PC-3 (cell line): ENCODE measurements at regions not wholly inside any gene's neighbourhood (a gene's known extent, or its start where the extent isn't known, plus 50 kb on each side); places are given as distances from the start of the nearest gene placed in this dataset.
A peak's percentile ranks its signal among the peaks of the same experiment; 100 is the strongest.

Source experiments
- ATAC-seq: fragments of 200-7000 bp; cut with Tn5 transposase; 2 replicates; pipeline ENCODE4 v1.9.1; 2020; ENCODE audit warnings: mild to moderate bottlenecking, moderate library complexity
- BruUV-seq: library from RNA; stranded (reverse); fragments of 400-500 nt; replicated peaks from 2 replicates; lab custom pipeline; 2021; lab: Mats Ljungman, UMichigan
- CTCF ChIA-PET: fragments of 300-600 bp; sonication (Branson Sonifier 250); formaldehyde crosslinking; loops from one replicate; lab custom pipeline; 2022; ENCODE audit warnings: antibody characterized with exemption; lab: Charles Lee
- POLR2A ChIA-PET: fragments of 300-600 bp; sonication (Branson Sonifier 250); formaldehyde crosslinking; loops from one replicate; lab custom pipeline; 2022; ENCODE audit warnings: antibody characterized with exemption; ENCODE audit not compliant: unreplicated experiment; lab: Charles Lee
- DNase-seq: peaks from one replicate; pipeline ENCODE4 v3.0.0-alpha.2; 2015
- H2AFZ ChIP-seq: fragments of 300-600 bp; sonication (generic); 2 replicates; pipeline ENCODE4 v1.6.0; 2016; ENCODE audit warnings: antibody characterized with exemption, low read length
- H3F3A ChIP-seq: fragments of 300-600 bp; sonication (generic); one replicate; pipeline ENCODE4 v1.6.0; 2017; ENCODE audit warnings: antibody characterized with exemption, low read length, control low read depth, mild to moderate bottlenecking; ENCODE audit not compliant: unreplicated experiment
- H3K27ac ChIP-seq: fragments of 300-600 bp; sonication (generic); 2 replicates; pipeline ENCODE4 v1.5.1; 2016; ENCODE audit warnings: mild to moderate bottlenecking, low read length
- H3K27me3 ChIP-seq: fragments of 300-600 bp; sonication (generic); 2 replicates; pipeline ENCODE4 v1.6.1; 2016; ENCODE audit warnings: low read length, mixed read lengths
- H3K36me3 ChIP-seq: fragments of 300-600 bp; sonication (generic); 2 replicates; pipeline ENCODE4 v1.6.1; 2016; ENCODE audit warnings: low read depth, mixed run types, low read length, mixed read lengths
- H3K4me1 ChIP-seq: fragments of 300-600 bp; sonication (generic); 2 replicates; pipeline ENCODE4 v1.5.1; 2016; ENCODE audit warnings: low read length; ENCODE audit not compliant: insufficient read depth
- H3K4me2 ChIP-seq: fragments of 300-600 bp; sonication (generic); 2 replicates; pipeline ENCODE4 v1.6.0; 2016; ENCODE audit warnings: low read length
- H3K4me3 ChIP-seq: fragments of 300-600 bp; sonication (generic); 2 replicates; pipeline ENCODE4 v1.5.1; 2016; ENCODE audit warnings: mild to moderate bottlenecking, low read length, mixed read lengths
- H3K79me2 ChIP-seq: fragments of 300-600 bp; sonication (generic); 2 replicates; pipeline ENCODE4 v1.6.1; 2017; ENCODE audit warnings: low read length, mixed read lengths
- H3K9ac ChIP-seq: fragments of 300-600 bp; sonication (generic); 2 replicates; pipeline ENCODE4 v1.6.0; 2016; ENCODE audit warnings: mild to moderate bottlenecking, low read length
- H3K9me2 ChIP-seq: fragments of 300-600 bp; sonication (generic); replicated peaks from 2 replicates; pipeline ENCODE4 v1.6.1; 2016; ENCODE audit warnings: mixed run types, low read length, mixed read lengths
- H3K9me3 ChIP-seq: fragments of 300-600 bp; sonication (generic); 2 replicates; pipeline ENCODE4 v1.6.1; 2016; ENCODE audit warnings: low read length, mixed read lengths
- H4K20me1 ChIP-seq: fragments of 300-600 bp; sonication (generic); 2 replicates; pipeline ENCODE4 v1.6.1; 2016; ENCODE audit warnings: low read length, mixed read lengths
- CTCF ChIP-seq: fragments of 300-600 bp; sonication (generic); conservative IDR thresholded peaks from 2 replicates; pipeline ENCODE4 v1.5.1; 2017; ENCODE audit warnings: antibody characterized with exemption, low read depth, mild to moderate bottlenecking, low read length
- EZH2 ChIP-seq: fragments of 300-600 bp; sonication (generic); IDR thresholded peaks from one replicate; pipeline ENCODE4 v1.6.1; 2017; ENCODE audit warnings: antibody characterized with exemption, mild to moderate bottlenecking, low read length; ENCODE audit not compliant: unreplicated experiment
- EZH2phosphoT487 ChIP-seq: fragments of 300-600 bp; sonication (generic); IDR thresholded peaks from 2 replicates; pipeline ENCODE4 v1.6.1; 2018; ENCODE audit warnings: mild to moderate bottlenecking, antibody characterized with exemption, low read length, borderline replicate concordance
- intact Hi-C: fragments of 100-400 bp; cut with micrococcal nuclease; formaldehyde crosslinking; loops from 2 replicates; pipeline ENCODE4 v1.9.0; 2023

GRCh38 chr14:61847861-61848260, 85.6 kb downstream of the SNAPC1 start:
- no peaks in the 10 kb centered on the region for H3F3A ChIP-seq
- no peak overlapping the region for H3K9ac ChIP-seq
- H3K4me1 ChIP-seq: no peaks in the 10 kb centered on the region
- no peak overlapping the region for H3K27ac ChIP-seq
- no peak for DNase-seq
- no TSS peak for BruUV-seq
- no peaks in the 10 kb centered on the region for H3K9me2 ChIP-seq
- no peaks in the 10 kb centered on the region for H3K79me2 ChIP-seq
- ChIA-PET POLR2A (no interaction called here), CTCF (interaction anchor here (0.7 kb wide), 1 partner anchor 232 kb away, joined by 3 read pairs; no protein-coding TSS in a partner anchor)
- H3K4me2 ChIP-seq: no peak overlapping the region
- no peak overlapping the region for H3K4me3 ChIP-seq
- no peak for ATAC-seq
- H4K20me1 ChIP-seq: no peaks in the 10 kb centered on the region
- no peaks in the 10 kb centered on the region for H3K36me3 ChIP-seq
- TF ChIP-seq EZH2phosphoT487 (no peak), CTCF (no peak)
- H2AFZ ChIP-seq: no peak overlapping the region
- no peaks in the 10 kb centered on the region for H3K27me3 ChIP-seq
- intact Hi-C loops: no loop called here
- H3K9me3 ChIP-seq: peaks cover 13% of the 10 kb centered on the region

GRCh38 chr14:61854898-61855297, 92.7 kb downstream of the SNAPC1 start:
- no peak overlapping the region for H3K4me3 ChIP-seq
- no peaks in the 10 kb centered on the region for H3K27me3 ChIP-seq
- intact Hi-C loops: no loop called here
- no peaks in the 10 kb centered on the region for H4K20me1 ChIP-seq
- H3K36me3 ChIP-seq: no peaks in the 10 kb centered on the region
- BruUV-seq: no TSS peak
- no peaks in the 10 kb centered on the region for H3F3A ChIP-seq
- H2AFZ ChIP-seq: no peak overlapping the region
- DNase-seq (no peak), ATAC-seq (no peak)
- H3K27ac ChIP-seq: no peak overlapping the region
- ChIA-PET CTCF (no interaction called here), POLR2A (no interaction called here)
- H3K9me2 ChIP-seq: no peaks in the 10 kb centered on the region
- no peak overlapping the region for H3K9ac ChIP-seq
- no peak overlapping the region for H3K4me2 ChIP-seq
- H3K9me3 ChIP-seq: no peaks in the 10 kb centered on the region
- no peak for TF ChIP-seq EZH2phosphoT487
- H3K4me1 ChIP-seq: no peaks in the 10 kb centered on the region
- H3K79me2 ChIP-seq: no peaks in the 10 kb centered on the region

- ChIA-PET POLR2A (interaction anchor here (0.7 kb wide), 1 partner anchor 64 kb away, joined by 4 read pairs; no protein-coding TSS in a partner anchor), CTCF (interaction anchor here (0.6 to 1.2 kb wide), 4 partner anchors 25 to 178 kb away, joined by 3 to 7 read pairs (median 4); partner anchors contain the start of gene SNAPC1)
- ATAC-seq (peak; percentile 90), DNase-seq (peak; percentile 85)
- H3K36me3 ChIP-seq: no peaks in the 10 kb centered on the region
- H3K4me1 ChIP-seq: no peaks in the 10 kb centered on the region
- no TSS peak for BruUV-seq
- H3K27me3 ChIP-seq: no peaks in the 10 kb centered on the region
- no peak for TF ChIP-seq EZH2
- TF ChIP-seq CTCF: peak; percentile 95
- no peak overlapping the region for H3K4me2 ChIP-seq
- H3K4me3 ChIP-seq: no peak overlapping the region
- no peak overlapping the region for H3K9ac ChIP-seq
- intact Hi-C loops: loop anchor here (2.0 kb wide), 1 partner anchor 62 kb away; no protein-coding TSS in a partner anchor
- H2AFZ ChIP-seq: no peak overlapping the region
- H3K9me3 ChIP-seq: no peaks in the 10 kb centered on the region
- H3F3A ChIP-seq: no peaks in the 10 kb centered on the region
- no peaks in the 10 kb centered on the region for H3K79me2 ChIP-seq
- H3K27ac ChIP-seq: no peak overlapping the region
- no peaks in the 10 kb centered on the region for H3K9me2 ChIP-seq
- H4K20me1 ChIP-seq: no peaks in the 10 kb centered on the region
These were observed 98.2 kb downstream of the SNAPC1 start for GRCh38 chr14:61860294-61860918.
